ENCODE measurements at regions not wholly inside any gene's neighbourhood (a gene's known extent, or its start where the extent isn't known, plus 50 kb on each side); places are given as distances from the start of the nearest gene placed in this dataset.

GRCh38 chr7:22895140-22895827 is 72.6 kb upstream of the TOMM7 start:
- TF ChIP-seq CTCF (IDR thresholded peaks at IDR 0.05; ENCODE audit: extremely low read depth in 1 of 2, insufficient read depth in 1 of 2, low read depth in 1 of 2, low read length in 2 of 2) (no peak), POLR2AphosphoS5 (IDR thresholded peaks at IDR 0.05; ENCODE audit: insufficient read depth, low read depth, low read length) (no peak), FOS (IDR thresholded peaks at IDR 0.05; ENCODE audit: borderline replicate concordance, insufficient read depth, low read length) (no peak), POLR2A (IDR thresholded peaks at IDR 0.05; ENCODE audit: low read depth, low read length) (no peak), EZH2 (IDR thresholded peaks at IDR 0.05; ENCODE audit: borderline replicate concordance, low read depth, low read length, severe bottlenecking) (no peak), MAX (IDR thresholded peaks at IDR 0.05; ENCODE audit: insufficient read depth, insufficient read length) (no peak), JUN (IDR thresholded peaks at IDR 0.05; ENCODE audit: borderline replicate concordance, insufficient read depth, insufficient read length, low read depth) (no peak)
